GM19468 (cell line): ENCODE measurements at regions not wholly inside any gene's neighbourhood (a gene's known extent, or its start where the extent isn't known, plus 50 kb on each side); places are given as distances from the start of the nearest gene placed in this dataset.

Source experiments
- ATAC-seq: cut with Tn5 transposase; IDR thresholded peaks from one replicate; pipeline ENCODE4 v1.9.1; 2021; ENCODE audit warnings: mild to moderate bottlenecking, moderate library complexity, moderate number of reproducible peaks; ENCODE audit not compliant: unreplicated experiment; ENCODE audit errors: extremely low read depth

DNA sequence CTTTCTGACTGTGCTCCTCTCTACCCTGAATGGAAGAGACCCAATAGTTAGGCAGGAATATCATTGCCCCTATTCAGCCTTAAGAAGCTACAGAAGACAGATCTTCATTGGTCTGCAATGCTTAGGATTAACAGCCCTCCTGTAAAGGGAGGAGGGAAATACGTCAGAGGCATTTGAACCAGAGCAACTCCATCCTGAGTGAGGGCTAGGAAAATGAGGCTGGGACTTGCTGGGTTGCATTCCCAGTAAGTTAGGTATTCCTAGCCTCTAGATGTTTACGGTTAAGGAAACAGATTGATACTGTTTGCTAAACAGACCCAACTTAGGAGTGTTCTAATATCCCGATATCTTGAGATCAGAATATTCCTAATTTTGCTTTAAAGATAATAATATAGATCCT lies 63.5 kb downstream of the PCDH18 start:
- ATAC-seq: no peak

GRCh38 chr4:137467537-137467936 lies 64.8 kb downstream of the PCDH18 start:
- no peak for ATAC-seq

GRCh38 chr4:137463377-137464003 lies 68.8 kb downstream of the PCDH18 start:
- no peak for ATAC-seq

GRCh38 chr4:137455647-137456321 lies 76.5 kb downstream of the PCDH18 start:
- no peak for ATAC-seq

- no peak for ATAC-seq
Measured at GRCh38 chr4:137454767-137455166, 77.5 kb downstream of the PCDH18 start.

DNA sequence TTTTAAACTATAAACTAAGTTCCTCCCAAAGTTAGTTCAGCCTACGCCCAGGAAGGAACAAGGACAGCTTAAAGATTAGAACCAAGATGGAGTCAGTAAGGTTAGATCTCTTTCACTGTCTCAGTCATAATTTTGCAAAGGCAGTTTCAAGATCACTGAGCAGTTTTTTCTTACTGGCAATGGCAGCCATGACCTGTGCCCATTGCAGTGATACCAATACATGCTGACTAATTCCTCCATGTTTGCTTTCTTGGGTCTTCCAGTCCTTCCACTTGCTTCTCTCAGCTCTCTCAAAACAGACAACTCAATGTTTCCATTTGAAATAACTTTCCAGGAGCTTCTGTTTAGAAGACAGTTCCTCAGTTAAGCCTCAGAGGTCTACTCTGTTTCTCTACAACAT lies 79.5 kb downstream of the PCDH18 start:
- ATAC-seq: no peak

GRCh38 chr4:137451172-137451825 lies 81.0 kb downstream of the PCDH18 start:
- ATAC-seq: no peak

DNA sequence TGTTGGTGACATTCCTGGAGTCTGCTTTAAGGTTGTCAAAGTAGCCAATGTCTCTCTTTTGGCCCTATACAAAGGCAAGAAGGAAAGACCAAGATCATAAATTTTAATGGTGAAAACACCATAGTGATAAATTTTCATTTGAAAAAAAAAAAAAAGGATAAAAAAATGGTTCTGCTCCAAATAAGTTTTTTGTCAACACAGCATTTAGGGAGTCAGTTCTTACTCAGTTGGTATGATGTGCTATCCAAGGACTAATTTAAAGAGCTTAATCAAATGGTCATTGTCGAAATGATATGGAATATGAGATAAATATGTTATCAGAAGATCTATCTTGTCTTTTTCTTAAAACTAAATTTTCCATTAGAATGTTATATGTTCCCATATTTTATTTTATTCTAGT lies 83.9 kb downstream of the PCDH18 start:
- ATAC-seq: no peak

DNA sequence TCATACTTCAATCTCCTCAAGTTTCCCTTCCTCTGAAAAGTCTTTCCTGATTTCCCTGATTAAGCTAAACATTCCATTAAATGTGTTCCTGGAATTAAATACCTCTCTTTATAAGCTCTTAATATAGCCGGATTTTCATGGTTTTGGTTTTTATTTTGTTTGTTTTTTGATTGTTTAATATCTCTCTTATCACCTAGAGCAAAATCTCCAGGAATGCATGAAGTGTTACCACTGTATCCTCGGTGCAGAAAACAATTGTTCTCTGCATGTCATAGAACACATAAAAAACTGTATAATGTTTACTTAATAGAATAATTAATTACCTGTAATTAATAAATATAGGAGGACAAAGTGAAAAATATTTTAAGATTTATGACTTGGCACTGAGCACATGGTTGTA lies 86.2 kb downstream of the PCDH18 start:
- ATAC-seq: no peak

GRCh38 chr4:137443031-137443800 lies 89.1 kb downstream of the PCDH18 start:
- no peak for ATAC-seq

- no peak for ATAC-seq
Measured at GRCh38 chr4:137432446-137433311, 99.6 kb downstream of the PCDH18 start.

GRCh38 chr4:137430171-137430570 lies 102.1 kb downstream of the PCDH18 start:
- ATAC-seq: no peak

DNA sequence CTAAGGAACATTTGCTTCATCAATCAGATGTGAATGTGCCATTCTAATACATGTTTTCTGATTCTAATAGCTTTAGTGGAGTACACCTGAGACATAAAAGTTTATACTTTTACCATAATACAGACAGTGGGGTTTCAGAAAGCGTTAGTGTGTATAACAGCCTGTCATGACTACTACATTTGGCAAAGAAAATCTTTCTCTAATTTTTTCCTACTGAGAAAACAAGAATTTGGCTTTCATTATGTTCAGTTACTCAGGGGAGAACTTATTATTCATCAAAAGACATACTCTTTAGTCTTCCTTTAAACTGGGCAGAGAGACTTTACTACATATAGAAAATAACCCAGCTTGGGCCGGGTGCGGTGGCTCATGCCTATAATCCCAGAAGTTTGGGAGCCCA lies 104.9 kb downstream of the PCDH18 start:
- ATAC-seq: no peak

DNA sequence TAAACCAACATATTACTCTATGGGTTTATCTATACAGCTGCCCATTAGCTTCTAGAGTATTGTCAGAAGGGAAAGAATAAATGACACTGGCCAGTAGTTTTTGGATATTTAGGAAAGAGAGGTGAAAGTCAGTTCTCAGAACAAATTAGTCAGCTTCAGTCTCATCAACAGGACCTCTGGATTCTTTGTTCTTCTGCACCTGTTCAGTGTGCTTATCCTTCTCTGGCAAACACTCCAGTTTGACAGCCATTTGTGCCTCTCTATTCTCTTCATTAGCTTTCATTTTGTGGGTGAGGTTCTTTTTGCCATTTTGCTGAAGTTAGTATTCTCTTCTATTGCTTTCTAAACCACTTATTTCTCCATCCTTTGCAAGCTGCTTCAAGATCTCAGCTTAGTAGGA lies 107.0 kb downstream of the PCDH18 start:
- ATAC-seq: no peak

DNA sequence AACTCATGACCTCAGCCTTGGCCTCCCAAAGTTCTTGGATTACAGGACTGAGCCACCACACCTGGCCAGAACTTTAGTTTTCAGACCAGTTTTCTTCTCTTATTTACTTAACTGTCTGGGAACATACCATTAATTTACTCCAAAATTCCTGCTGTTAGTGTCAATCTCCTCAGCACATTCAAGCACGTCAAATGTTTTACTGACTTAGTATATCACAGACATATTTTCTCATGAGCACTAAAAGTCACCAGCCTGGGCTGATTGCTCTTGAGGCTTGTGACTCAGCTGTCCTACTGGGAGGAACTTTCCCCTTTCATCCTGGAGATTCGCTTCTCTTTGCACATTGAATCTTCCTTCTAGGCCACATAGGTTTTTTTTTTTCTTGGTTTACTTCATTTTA lies 109.6 kb downstream of the PCDH18 start:
- no peak for ATAC-seq

- ATAC-seq: no peak
Measured at GRCh38 chr4:137421796-137422195, 110.5 kb downstream of the PCDH18 start.

GRCh38 chr4:137420901-137421396 lies 111.3 kb downstream of the PCDH18 start:
- no peak for ATAC-seq

DNA sequence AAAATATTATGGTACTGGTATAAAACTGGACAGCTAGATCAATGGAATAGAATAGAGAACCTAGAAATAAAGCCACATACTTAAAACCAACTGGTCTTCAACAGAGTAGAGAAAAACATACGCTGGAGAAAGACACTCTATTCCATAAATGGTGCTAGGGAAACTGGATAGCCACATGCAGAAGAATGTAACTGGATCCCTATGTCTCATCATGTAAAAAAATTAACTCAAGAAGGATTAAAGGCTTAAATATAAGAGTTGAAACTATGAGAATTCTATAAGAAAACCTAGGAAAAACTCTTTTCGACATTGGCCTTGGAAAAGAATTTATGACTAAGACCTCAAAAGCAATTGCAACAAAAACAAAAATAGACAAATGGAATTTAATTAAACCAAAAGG lies 114.6 kb downstream of the PCDH18 start:
- ATAC-seq: no peak

DNA sequence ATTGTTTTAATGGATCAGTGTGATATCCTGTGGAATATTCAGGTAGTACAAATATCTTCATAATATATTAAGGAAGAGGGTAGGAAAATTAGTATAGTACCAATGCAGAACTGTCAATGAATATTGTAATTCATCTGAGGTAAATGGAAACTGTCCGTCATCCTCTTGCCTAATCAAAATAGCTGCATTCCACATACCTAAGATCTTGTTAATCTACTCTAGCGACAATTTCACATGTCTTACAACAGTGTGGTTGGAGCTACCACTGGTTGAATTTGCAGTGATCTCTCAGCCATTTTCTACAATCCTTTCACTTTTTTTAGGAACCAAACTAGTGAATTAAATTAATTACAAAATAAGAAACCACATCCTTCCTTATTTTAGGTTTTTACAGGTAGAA lies 117.5 kb downstream of the PCDH18 start:
- ATAC-seq: no peak
